HG03571 (cell line): ENCODE measurements at regions not wholly inside any gene's neighbourhood (a gene's known extent, or its start where the extent isn't known, plus 50 kb on each side); places are given as distances from the start of the nearest gene placed in this dataset.
"Not testable (repeated sequence)": the region's sequence is repeated elsewhere in the genome, so short reads cannot be mapped to it uniquely, and the experiment has no call there.

Source experiments
- ATAC-seq: cut with Tn5 transposase; IDR thresholded peaks from one replicate; pipeline ENCODE4 v1.9.1; 2021; ENCODE audit not compliant: unreplicated experiment

- not testable (repeated sequence) for ATAC-seq
These were observed 415.5 kb downstream of the FOXD4L4 start for GRCh38 chr9:66152406-66152805.

- peak; percentile 100 for ATAC-seq
These were observed 416.2 kb downstream of the FOXD4L4 start for GRCh38 chr9:66153021-66153725.

- ATAC-seq: not testable (repeated sequence)
These were observed 417.2 kb downstream of the FOXD4L4 start for GRCh38 chr9:66153971-66154691.

- not testable (repeated sequence) for ATAC-seq
These were observed 445.4 kb downstream of the FOXD4L4 start for GRCh38 chr9:66182316-66182715.

- ATAC-seq: not testable (repeated sequence)
These were observed 446.7 kb downstream of the FOXD4L4 start for GRCh38 chr9:66183648-66184047.

- not testable (repeated sequence) for ATAC-seq
These were observed 460.3 kb downstream of the FOXD4L4 start for GRCh38 chr9:66197199-66197598.

- ATAC-seq: not testable (repeated sequence)
These were observed 461.5 kb downstream of the FOXD4L4 start for GRCh38 chr9:66198421-66198820.

GRCh38 chr9:66206617-66207016 is 469.7 kb downstream of the FOXD4L4 start:
- not testable (repeated sequence) for ATAC-seq

- ATAC-seq: not testable (repeated sequence)
These were observed 471.0 kb downstream of the FOXD4L4 start for GRCh38 chr9:66207914-66208313.

- not testable (repeated sequence) for ATAC-seq
These were observed 507.8 kb downstream of the FOXD4L4 start for GRCh38 chr9:66244763-66245162.

- not testable (repeated sequence) for ATAC-seq
These were observed 508.5 kb downstream of the FOXD4L4 start for GRCh38 chr9:66245481-66245880.

GRCh38 chr9:66257581-66257980 is 520.6 kb downstream of the FOXD4L4 start:
- ATAC-seq: not testable (repeated sequence)

GRCh38 chr9:66261576-66261975 is 524.6 kb downstream of the FOXD4L4 start:
- ATAC-seq: not testable (repeated sequence)

GRCh38 chr9:66263621-66264020 is 526.7 kb downstream of the FOXD4L4 start:
- ATAC-seq: not testable (repeated sequence)

- not testable (repeated sequence) for ATAC-seq
These were observed 527.8 kb downstream of the FOXD4L4 start for GRCh38 chr9:66264786-66265185.

- not testable (repeated sequence) for ATAC-seq
These were observed 529.3 kb downstream of the FOXD4L4 start for GRCh38 chr9:66266202-66266601.

- ATAC-seq: not testable (repeated sequence)
These were observed 530.0 kb downstream of the FOXD4L4 start for GRCh38 chr9:66266856-66267430.

GRCh38 chr9:66267684-66268083 is 530.7 kb downstream of the FOXD4L4 start:
- ATAC-seq: not testable (repeated sequence)

- not testable (repeated sequence) for ATAC-seq
These were observed 532.1 kb downstream of the FOXD4L4 start for GRCh38 chr9:66269024-66269423.

- not testable (repeated sequence) for ATAC-seq
These were observed 532.8 kb downstream of the FOXD4L4 start for GRCh38 chr9:66269783-66270182.

- not testable (repeated sequence) for ATAC-seq
These were observed 541.9 kb downstream of the FOXD4L4 start for GRCh38 chr9:66278809-66279208.
